ENCODE measurements at regions not wholly inside any gene's neighbourhood (a gene's known extent, or its start where the extent isn't known, plus 50 kb on each side); places are given as distances from the start of the nearest gene placed in this dataset.

DNA sequence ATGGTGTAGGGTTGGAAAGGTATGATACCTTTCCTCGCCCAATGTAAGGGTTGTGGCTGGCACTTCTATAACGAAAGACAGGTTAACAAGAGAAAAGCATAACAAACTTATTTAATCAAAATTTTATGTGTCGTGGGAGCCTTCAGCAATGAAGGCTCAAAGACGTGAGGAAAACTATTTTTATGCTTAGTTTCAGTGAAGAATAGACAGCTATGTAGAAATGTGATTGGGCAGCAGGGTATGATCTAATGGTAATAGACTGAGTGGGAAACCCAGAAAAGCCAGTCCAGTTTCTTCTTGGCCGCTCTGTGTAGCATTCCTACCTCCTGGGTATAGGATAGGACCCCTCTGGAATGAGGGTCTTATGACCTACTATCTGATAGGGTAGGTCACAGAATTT is 464.7 kb downstream of the ADGRL2 start:
- Histone ChIP-seq H3K9ac (ENCODE audit: low read length in 2 of 2) (no peak overlapping the region), H3K27me3 (ENCODE audit: control insufficient read depth in 1 of 2, insufficient read depth in 2 of 2, low read length in 2 of 2) (no peaks in the 10 kb centered on the region), H3K27ac (ENCODE audit: low read length) (no peak overlapping the region), H3K36me3 (ENCODE audit: control insufficient read depth in 2 of 2, insufficient read depth in 2 of 2, low read length in 2 of 2) (no peaks in the 10 kb centered on the region), H3K4me3 (ENCODE audit: low read length in 2 of 2) (no peak overlapping the region), H3K4me1 (ENCODE audit: control insufficient read depth, insufficient read depth, low read length) (no peaks in the 10 kb centered on the region), H3K9me3 (ENCODE audit: control insufficient read depth in 2 of 2, low read length in 2 of 2) (no peaks in the 10 kb centered on the region)

DNA sequence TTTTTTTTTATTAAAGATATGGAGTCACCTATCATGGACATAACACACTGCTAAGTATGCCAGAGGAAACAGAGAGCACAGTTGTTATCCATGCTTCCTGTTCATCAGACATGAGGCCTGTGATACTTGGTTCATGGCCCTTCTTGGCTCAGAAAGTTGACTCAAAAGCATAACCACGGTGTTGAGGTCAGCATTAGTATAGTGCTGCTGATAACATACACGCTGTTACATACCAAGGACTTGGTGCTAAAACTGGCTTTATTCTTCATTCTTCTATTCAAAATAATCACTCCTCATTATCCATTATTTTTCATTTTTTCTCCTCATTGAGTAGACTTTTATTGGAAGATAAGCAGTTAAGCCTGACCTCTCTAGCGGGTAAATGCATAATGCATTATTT is 464.1 kb downstream of the ADGRL2 start:
- Histone ChIP-seq H3K36me3 (ENCODE audit: control insufficient read depth in 2 of 2, insufficient read depth in 2 of 2, low read length in 2 of 2) (no peaks in the 10 kb centered on the region), H3K4me1 (ENCODE audit: control insufficient read depth, insufficient read depth, low read length) (no peaks in the 10 kb centered on the region), H3K9me3 (ENCODE audit: control insufficient read depth in 2 of 2, low read length in 2 of 2) (no peaks in the 10 kb centered on the region), H3K27ac (ENCODE audit: low read length) (no peak overlapping the region), H3K27me3 (ENCODE audit: control insufficient read depth in 1 of 2, insufficient read depth in 2 of 2, low read length in 2 of 2) (no peaks in the 10 kb centered on the region), H3K9ac (ENCODE audit: low read length in 2 of 2) (no peak overlapping the region), H3K4me3 (ENCODE audit: low read length in 2 of 2) (no peak overlapping the region)

DNA sequence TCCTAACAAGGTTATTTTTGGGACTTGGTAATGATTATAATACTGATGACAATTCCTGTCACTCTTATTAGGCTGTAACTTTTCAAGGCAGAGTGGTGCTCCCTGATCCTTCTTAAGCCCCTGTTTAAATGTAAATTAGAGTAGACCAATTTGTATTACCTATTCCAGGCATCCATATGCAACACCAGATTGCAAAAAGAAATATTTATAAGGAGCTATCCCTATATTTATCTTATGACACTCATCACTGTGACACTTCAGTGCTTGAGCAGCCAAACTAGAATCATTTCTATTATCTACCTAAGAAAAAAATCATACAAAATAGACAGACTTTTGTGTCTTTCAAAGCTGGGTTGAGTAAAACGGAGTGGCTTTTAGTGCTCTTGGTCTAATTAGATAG is 462.7 kb downstream of the ADGRL2 start:
- Histone ChIP-seq H3K4me1 (ENCODE audit: control insufficient read depth, insufficient read depth, low read length) (no peaks in the 10 kb centered on the region), H3K36me3 (ENCODE audit: control insufficient read depth in 2 of 2, insufficient read depth in 2 of 2, low read length in 2 of 2) (no peaks in the 10 kb centered on the region), H3K27ac (ENCODE audit: low read length) (no peak overlapping the region), H3K4me3 (ENCODE audit: low read length in 2 of 2) (no peak overlapping the region), H3K9ac (ENCODE audit: low read length in 2 of 2) (no peak overlapping the region), H3K27me3 (ENCODE audit: control insufficient read depth in 1 of 2, insufficient read depth in 2 of 2, low read length in 2 of 2) (no peaks in the 10 kb centered on the region), H3K9me3 (ENCODE audit: control insufficient read depth in 2 of 2, low read length in 2 of 2) (no peaks in the 10 kb centered on the region)

DNA sequence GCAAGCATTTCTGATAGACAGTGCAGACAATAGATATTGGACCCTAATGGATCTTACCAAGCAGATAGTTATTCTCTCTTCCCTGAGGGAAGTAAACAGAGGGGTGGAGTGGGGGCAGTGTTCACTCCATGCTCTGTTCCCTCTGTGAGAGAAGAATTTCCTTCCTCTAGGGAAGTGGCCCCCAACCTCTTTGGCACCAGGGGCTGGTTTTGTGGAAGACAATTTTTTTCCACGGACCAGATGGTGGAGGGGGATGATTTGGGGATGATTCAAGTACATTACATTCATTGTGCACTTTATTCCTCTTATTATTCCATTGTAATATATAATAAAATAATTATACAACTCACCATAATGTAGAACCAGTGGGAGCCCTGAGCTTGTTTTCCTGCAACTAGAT is 459.9 kb downstream of the ADGRL2 start:
- no peaks in the 10 kb centered on the region for H3K36me3 ChIP-seq (ENCODE audit: control insufficient read depth in 2 of 2, insufficient read depth in 2 of 2, low read length in 2 of 2)
- H3K4me3 ChIP-seq (ENCODE audit: low read length in 2 of 2), result no peak overlapping the region
- no peak overlapping the region for H3K27ac ChIP-seq (ENCODE audit: low read length)
- no peak overlapping the region for H3K9ac ChIP-seq (ENCODE audit: low read length in 2 of 2)
- no peaks in the 10 kb centered on the region for H3K4me1 ChIP-seq (ENCODE audit: control insufficient read depth, insufficient read depth, low read length)
- no peaks in the 10 kb centered on the region for H3K27me3 ChIP-seq (ENCODE audit: control insufficient read depth in 1 of 2, insufficient read depth in 2 of 2, low read length in 2 of 2)
- no peaks in the 10 kb centered on the region for H3K9me3 ChIP-seq (ENCODE audit: control insufficient read depth in 2 of 2, low read length in 2 of 2)

DNA sequence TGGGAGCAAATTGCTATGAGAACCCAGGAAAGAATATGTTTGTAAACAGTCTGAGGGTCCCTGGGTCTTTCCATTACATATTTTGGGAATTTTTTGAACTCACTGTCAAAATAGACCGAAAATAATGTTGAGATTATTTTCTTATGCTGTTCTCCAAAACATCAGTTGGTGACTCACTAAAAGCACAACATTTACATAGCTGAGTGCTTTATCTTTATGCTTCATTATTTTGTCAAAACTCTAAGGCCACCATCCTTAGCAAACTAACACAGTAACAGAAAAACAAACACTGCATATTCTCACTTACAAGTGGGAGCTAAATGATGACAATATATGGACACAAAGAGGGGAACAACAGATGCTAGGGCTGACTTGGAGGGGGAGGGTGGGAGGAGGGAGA is 459.3 kb downstream of the ADGRL2 start:
- no peaks in the 10 kb centered on the region for H3K27me3 ChIP-seq (ENCODE audit: control insufficient read depth in 1 of 2, insufficient read depth in 2 of 2, low read length in 2 of 2)
- H3K4me1 ChIP-seq (ENCODE audit: control insufficient read depth, insufficient read depth, low read length), result no peaks in the 10 kb centered on the region
- no peaks in the 10 kb centered on the region for H3K36me3 ChIP-seq (ENCODE audit: control insufficient read depth in 2 of 2, insufficient read depth in 2 of 2, low read length in 2 of 2)
- H3K9ac ChIP-seq (ENCODE audit: low read length in 2 of 2), result no peak overlapping the region
- no peaks in the 10 kb centered on the region for H3K9me3 ChIP-seq (ENCODE audit: control insufficient read depth in 2 of 2, low read length in 2 of 2)
- H3K4me3 ChIP-seq (ENCODE audit: low read length in 2 of 2), result no peak overlapping the region
- H3K27ac ChIP-seq (ENCODE audit: low read length), result no peak overlapping the region

DNA sequence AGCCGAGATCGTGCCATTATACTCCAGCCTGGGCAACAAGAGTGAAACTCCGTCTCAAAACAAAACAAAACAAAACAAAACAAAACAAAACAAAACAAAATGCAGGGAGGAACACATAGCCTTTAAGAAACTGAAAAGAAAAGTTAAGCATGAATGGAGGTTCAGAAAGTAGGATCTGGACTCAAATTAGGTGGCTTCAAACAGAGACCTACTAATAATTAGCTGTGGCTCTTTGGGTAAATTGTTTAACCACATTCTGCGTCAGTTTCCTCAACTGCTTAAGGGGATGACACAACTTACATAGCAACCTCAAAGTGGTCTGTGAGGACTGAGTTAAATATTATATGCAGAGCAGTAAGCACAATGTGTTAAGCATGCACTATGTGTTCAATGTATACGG is 458.2 kb downstream of the ADGRL2 start:
- Histone ChIP-seq H3K4me3 (ENCODE audit: low read length in 2 of 2) (no peak overlapping the region), H3K27ac (ENCODE audit: low read length) (no peak overlapping the region), H3K9me3 (ENCODE audit: control insufficient read depth in 2 of 2, low read length in 2 of 2) (no peaks in the 10 kb centered on the region), H3K9ac (ENCODE audit: low read length in 2 of 2) (no peak overlapping the region), H3K27me3 (ENCODE audit: control insufficient read depth in 1 of 2, insufficient read depth in 2 of 2, low read length in 2 of 2) (no peaks in the 10 kb centered on the region), H3K4me1 (ENCODE audit: control insufficient read depth, insufficient read depth, low read length) (no peaks in the 10 kb centered on the region), H3K36me3 (ENCODE audit: control insufficient read depth in 2 of 2, insufficient read depth in 2 of 2, low read length in 2 of 2) (no peaks in the 10 kb centered on the region)

DNA sequence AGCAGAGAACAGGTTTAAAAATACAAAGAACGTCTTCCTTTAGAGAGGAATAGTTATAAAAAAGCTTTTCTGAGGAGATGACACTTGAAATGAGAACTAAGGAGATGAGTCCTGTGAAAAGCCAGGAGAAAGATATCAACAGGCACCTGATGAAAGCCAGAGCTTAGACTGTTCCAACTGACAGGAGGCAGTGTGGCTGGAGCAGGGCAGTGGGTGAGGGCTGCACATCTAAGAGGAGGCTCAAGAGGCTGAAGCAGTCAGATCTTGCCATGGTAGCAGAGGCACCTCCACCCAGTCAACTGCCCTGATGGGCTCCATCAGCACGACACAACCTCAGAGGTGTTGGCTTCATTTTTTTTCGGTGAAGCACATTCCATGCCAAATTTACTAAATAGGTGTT is 445.3 kb downstream of the ADGRL2 start:
- Histone ChIP-seq H3K9me3 (ENCODE audit: control insufficient read depth in 2 of 2, low read length in 2 of 2) (no peaks in the 10 kb centered on the region), H3K27me3 (ENCODE audit: control insufficient read depth in 1 of 2, insufficient read depth in 2 of 2, low read length in 2 of 2) (no peaks in the 10 kb centered on the region)

DNA sequence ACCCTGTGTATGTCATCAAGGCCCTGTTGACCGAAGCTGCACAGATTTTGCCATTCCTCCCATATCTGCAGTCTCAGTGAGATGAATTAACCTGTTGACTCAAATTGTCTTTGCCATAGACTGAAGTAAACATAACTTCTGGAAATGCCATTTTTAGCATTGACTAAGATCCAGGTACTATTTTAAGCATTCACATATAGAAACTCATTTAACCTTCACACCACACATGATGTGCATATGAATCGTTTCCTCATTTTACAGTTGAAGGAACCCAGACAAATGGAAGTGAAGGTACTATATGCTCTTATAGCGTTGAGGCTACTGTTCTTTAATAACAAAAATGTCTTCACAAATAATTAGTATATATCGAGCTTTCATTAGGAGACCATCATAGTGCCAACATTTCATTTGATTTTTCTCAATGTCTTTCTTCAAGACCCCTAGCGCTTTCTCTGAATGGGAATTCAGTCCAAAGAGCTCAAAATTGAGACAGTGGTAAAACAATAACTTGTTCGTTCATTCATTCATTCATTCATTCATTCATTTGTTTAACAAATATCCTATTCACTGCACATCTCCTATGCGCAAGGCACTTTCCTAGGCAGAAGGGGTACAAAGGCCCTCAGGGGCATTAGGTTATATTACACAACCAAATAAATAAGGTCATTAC is 444.7 kb downstream of the ADGRL2 start:
- Histone ChIP-seq H3K27ac (ENCODE audit: low read length) (no peak overlapping the region), H3K9ac (ENCODE audit: low read length in 2 of 2) (no peak overlapping the region), H3K9me3 (ENCODE audit: control insufficient read depth in 2 of 2, low read length in 2 of 2) (no peaks in the 10 kb centered on the region)

More for the DNA sequence above, 445.3 kb downstream of the ADGRL2 start:
- no peaks in the 10 kb centered on the region for H3K36me3 ChIP-seq (ENCODE audit: control insufficient read depth in 2 of 2, insufficient read depth in 2 of 2, low read length in 2 of 2)
- no peak overlapping the region for H3K9ac ChIP-seq (ENCODE audit: low read length in 2 of 2)
- no peak overlapping the region for H3K27ac ChIP-seq (ENCODE audit: low read length)
- no peaks in the 10 kb centered on the region for H3K4me1 ChIP-seq (ENCODE audit: control insufficient read depth, insufficient read depth, low read length)
- H3K4me3 ChIP-seq (ENCODE audit: low read length in 2 of 2), result no peak overlapping the region

DNA sequence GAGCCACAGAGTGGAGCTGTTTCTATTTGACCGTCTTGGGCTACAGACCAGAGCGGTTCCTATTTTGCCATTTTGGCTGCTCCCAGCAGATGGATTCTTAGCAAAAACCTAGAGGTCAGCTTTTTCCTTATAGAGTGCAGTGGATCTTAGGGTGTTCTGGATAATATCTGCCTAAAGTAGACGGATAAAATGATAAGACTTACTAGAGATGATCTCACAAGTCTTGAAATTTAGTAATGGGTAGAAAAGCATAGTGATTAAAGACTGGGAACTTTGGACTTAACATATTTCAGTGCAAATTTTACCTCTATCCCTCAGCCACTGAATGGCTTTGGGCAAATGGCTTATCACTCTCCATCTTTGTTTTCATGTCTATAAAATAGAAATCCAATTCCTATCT is 439.8 kb downstream of the ADGRL2 start:
- Histone ChIP-seq H3K27ac (ENCODE audit: low read length) (no peak overlapping the region), H3K9ac (ENCODE audit: low read length in 2 of 2) (no peak overlapping the region), H3K9me3 (ENCODE audit: control insufficient read depth in 2 of 2, low read length in 2 of 2) (peaks cover 0 to 4% of the 10 kb centered on the region in 2 donors), H3K4me1 (ENCODE audit: control insufficient read depth, insufficient read depth, low read length) (no peaks in the 10 kb centered on the region), H3K4me3 (ENCODE audit: low read length in 2 of 2) (no peak overlapping the region), H3K36me3 (ENCODE audit: control insufficient read depth in 2 of 2, insufficient read depth in 2 of 2, low read length in 2 of 2) (no peaks in the 10 kb centered on the region), H3K27me3 (ENCODE audit: control insufficient read depth in 1 of 2, insufficient read depth in 2 of 2, low read length in 2 of 2) (no peaks in the 10 kb centered on the region)

More for the DNA sequence above, 444.7 kb downstream of the ADGRL2 start:
- H3K36me3 ChIP-seq (ENCODE audit: control insufficient read depth in 2 of 2, insufficient read depth in 2 of 2, low read length in 2 of 2), result no peaks in the 10 kb centered on the region
- H3K27me3 ChIP-seq (ENCODE audit: control insufficient read depth in 1 of 2, insufficient read depth in 2 of 2, low read length in 2 of 2), result no peaks in the 10 kb centered on the region
- no peaks in the 10 kb centered on the region for H3K4me1 ChIP-seq (ENCODE audit: control insufficient read depth, insufficient read depth, low read length)
- H3K4me3 ChIP-seq (ENCODE audit: low read length in 2 of 2), result no peak overlapping the region

DNA sequence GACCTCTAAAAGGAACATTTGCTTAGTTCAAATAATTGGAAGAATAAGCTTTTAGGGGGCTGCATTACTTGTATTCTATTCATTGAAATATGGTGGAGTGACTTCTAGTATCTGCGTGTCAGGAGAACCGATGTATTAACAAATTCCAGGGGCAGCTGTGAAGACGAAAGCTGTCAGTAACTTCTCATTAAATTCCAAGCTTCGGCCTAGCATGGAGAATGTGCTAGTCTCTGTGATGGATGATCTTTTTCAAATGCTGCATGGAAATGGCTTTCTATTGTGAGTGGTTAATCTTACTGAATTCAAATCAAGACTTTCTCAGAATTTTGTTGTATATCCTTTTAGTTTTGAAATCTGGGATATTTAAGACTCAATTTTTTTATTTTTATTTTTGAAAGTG is 429.9 kb downstream of the ADGRL2 start:
- Histone ChIP-seq H3K27ac (ENCODE audit: low read length) (no peak overlapping the region), H3K4me3 (ENCODE audit: low read length in 2 of 2) (no peak overlapping the region), H3K27me3 (ENCODE audit: control insufficient read depth in 1 of 2, insufficient read depth in 2 of 2, low read length in 2 of 2) (no peaks in the 10 kb centered on the region), H3K9me3 (ENCODE audit: control insufficient read depth in 2 of 2, low read length in 2 of 2) (no peaks in the 10 kb centered on the region), H3K36me3 (ENCODE audit: control insufficient read depth in 2 of 2, insufficient read depth in 2 of 2, low read length in 2 of 2) (no peaks in the 10 kb centered on the region), H3K9ac (ENCODE audit: low read length in 2 of 2) (no peak overlapping the region), H3K4me1 (ENCODE audit: control insufficient read depth, insufficient read depth, low read length) (no peaks in the 10 kb centered on the region)

DNA sequence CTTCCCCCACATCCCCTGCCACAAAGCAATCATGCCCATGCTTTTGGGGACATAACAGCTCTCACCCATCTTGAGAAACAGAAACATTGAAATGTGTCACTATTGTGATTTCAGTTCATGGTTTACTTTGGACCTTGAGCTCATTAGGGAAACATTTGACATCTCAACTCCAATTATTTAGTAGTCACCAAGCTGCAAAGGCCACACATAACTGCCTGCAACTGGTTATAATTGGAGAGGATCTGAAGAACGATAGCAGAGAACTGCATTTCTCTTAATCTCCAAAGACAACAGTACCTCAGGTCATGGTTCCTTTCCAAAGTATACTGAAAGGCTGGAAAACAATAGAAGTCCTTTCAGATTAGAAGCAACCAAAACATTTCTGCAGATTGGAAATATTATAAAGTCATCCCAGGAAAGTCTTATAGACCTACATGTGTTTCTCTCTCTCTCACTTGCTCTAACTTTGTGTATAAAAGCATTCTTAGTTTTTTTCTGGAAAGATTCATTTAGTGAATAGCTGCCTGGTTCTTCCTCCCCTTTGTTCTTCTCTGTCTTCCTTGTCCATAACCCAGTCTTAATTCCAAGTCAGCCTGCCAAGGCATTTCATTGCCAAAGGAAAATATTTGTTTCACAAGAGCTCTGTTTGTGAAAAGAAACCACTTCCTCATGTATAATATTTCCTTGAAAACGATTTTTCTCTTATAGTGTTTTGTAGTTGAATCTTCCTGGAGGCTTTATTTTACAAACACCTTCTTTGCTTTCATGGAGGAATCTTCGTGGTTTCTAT is 426.8 kb downstream of the ADGRL2 start:
- Histone ChIP-seq H3K4me3 (ENCODE audit: low read length in 2 of 2) (no peak overlapping the region), H3K9me3 (ENCODE audit: control insufficient read depth in 2 of 2, low read length in 2 of 2) (no peaks in the 10 kb centered on the region), H3K9ac (ENCODE audit: low read length in 2 of 2) (no peak overlapping the region), H3K36me3 (ENCODE audit: control insufficient read depth in 2 of 2, insufficient read depth in 2 of 2, low read length in 2 of 2) (no peaks in the 10 kb centered on the region), H3K27me3 (ENCODE audit: control insufficient read depth in 1 of 2, insufficient read depth in 2 of 2, low read length in 2 of 2) (no peaks in the 10 kb centered on the region), H3K27ac (ENCODE audit: low read length) (no peak overlapping the region), H3K4me1 (ENCODE audit: control insufficient read depth, insufficient read depth, low read length) (no peaks in the 10 kb centered on the region)

Data from stomach smooth muscle (tissue), 2 donors.